Uterus (tissue), 3 donors: ENCODE measurements at regions not wholly inside any gene's neighbourhood (a gene's known extent, or its start where the extent isn't known, plus 50 kb on each side); places are given as distances from the start of the nearest gene placed in this dataset.

Source experiments
- DNase-seq, 2 donors: peaks; one replicate each; pipeline ENCODE4 v3.0.0-alpha.2; 2019 to 2020
- H3K27ac ChIP-seq, 2 donors: fragments of 200-600 bp; sonication (generic); 1 replicate in 1 of 2; 2 replicates in 1 of 2; pipeline ENCODE4 v1.5.1; 2016 to 2018
- H3K27me3 ChIP-seq, 2 donors: fragments of 200-600 bp; sonication (generic); one replicate each; pipeline ENCODE4 v1.5.1; 2018 to 2019; ENCODE audit warnings: control low read depth in 1 of 2
- H3K36me3 ChIP-seq, 2 donors: fragments of 200-600 bp; sonication (generic); one replicate each; pipeline ENCODE4 v1.5.1; 2019; ENCODE audit warnings: control low read depth in 1 of 2
- H3K4me1 ChIP-seq, 2 donors: fragments of 200-600 bp; sonication (generic); one replicate each; pipeline ENCODE4 v1.5.1; 2018 to 2019; ENCODE audit warnings: control low read depth in 1 of 2
- H3K4me3 ChIP-seq, 2 donors: fragments of 200-600 bp; sonication (generic); 1 replicate in 1 of 2; 2 replicates in 1 of 2; pipeline ENCODE4 v1.5.1; 2018 to 2019; ENCODE audit warnings: mild to moderate bottlenecking in 1 of 2
- H3K9me3 ChIP-seq, 2 donors: fragments of 200-600 bp; sonication (generic); one replicate each; pipeline ENCODE4 v1.5.1; 2019; ENCODE audit warnings: control low read depth in 1 of 2
- POLR2A ChIP-seq, 2 donors: fragments of 450-650 bp; IDR thresholded peaks; one replicate each; pipeline ENCODE4 v1.6.1; 2016; ENCODE audit warnings: antibody characterized with exemption in 2 of 2, mild to moderate bottlenecking in 1 of 2, moderate library complexity in 1 of 2
- intact Hi-C: fragments of 100-400 bp; cut with DNase I; formaldehyde crosslinking; loops from one replicate; pipeline ENCODE4 v1.15.1; 2023; ENCODE audit warnings: low total_unique reads
- TF ChIP-seq, protein P1 (sequence below), 4 experiments: fragments of 200-600 bp in 2 of 4; fragments of 450-650 bp in 2 of 4; sonication (generic) in 2 of 4; IDR thresholded peaks; one replicate each; pipeline ENCODE4 v1.5.1; 2016 to 2019; ENCODE audit warnings: antibody characterized with exemption in 4 of 4, mild to moderate bottlenecking in 2 of 4, moderate library complexity in 1 of 4
- donor health status: DM: yes; HTN: yes; CAD: no.

- no peaks in the 10 kb centered on the region for H3K4me1 ChIP-seq
Observed at GRCh38 chr2:111632661-111633060, 251.3 kb downstream of the ANAPC1 start.

DNA sequence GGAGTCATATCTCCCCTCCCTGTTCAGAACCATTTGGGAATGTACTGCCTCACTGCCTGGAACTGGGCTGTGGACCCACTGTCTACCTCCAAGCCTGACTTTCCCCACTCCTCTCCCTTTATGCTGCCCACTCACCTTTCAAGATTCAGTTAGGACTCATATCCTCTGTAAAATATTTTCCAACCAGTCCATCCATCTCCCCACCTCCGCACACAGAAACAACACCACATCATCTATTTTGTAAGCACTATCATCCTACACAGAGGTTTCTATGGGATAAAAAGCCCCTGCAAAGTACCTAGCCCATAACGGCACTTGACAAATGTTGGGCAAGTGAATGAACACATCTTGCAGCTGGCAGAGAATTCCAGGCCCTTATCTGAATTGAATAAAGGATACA, 250.8 kb downstream of the ANAPC1 start:
- no peaks in the 10 kb centered on the region for H3K36me3 ChIP-seq
- H3K27me3 ChIP-seq, result peaks cover 0 to 5% of the 10 kb centered on the region in 2 donors
- intact Hi-C loops, result no loop called here
- peaks cover 0 to 5% of the 10 kb centered on the region in 2 donors for H3K9me3 ChIP-seq
- H3K27ac ChIP-seq, result no peak overlapping the region
- no peak for TF ChIP-seq POLR2A (IDR thresholded peaks at IDR 0.05)
- TF ChIP-seq, protein P1, sequence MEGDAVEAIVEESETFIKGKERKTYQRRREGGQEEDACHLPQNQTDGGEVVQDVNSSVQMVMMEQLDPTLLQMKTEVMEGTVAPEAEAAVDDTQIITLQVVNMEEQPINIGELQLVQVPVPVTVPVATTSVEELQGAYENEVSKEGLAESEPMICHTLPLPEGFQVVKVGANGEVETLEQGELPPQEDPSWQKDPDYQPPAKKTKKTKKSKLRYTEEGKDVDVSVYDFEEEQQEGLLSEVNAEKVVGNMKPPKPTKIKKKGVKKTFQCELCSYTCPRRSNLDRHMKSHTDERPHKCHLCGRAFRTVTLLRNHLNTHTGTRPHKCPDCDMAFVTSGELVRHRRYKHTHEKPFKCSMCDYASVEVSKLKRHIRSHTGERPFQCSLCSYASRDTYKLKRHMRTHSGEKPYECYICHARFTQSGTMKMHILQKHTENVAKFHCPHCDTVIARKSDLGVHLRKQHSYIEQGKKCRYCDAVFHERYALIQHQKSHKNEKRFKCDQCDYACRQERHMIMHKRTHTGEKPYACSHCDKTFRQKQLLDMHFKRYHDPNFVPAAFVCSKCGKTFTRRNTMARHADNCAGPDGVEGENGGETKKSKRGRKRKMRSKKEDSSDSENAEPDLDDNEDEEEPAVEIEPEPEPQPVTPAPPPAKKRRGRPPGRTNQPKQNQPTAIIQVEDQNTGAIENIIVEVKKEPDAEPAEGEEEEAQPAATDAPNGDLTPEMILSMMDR (IDR thresholded peaks at IDR 0.05), result no peak
- DNase-seq, result no peak
- no peak overlapping the region for H3K4me3 ChIP-seq
- no peaks in the 10 kb centered on the region for H3K4me1 ChIP-seq

More at GRCh38 chr2:111632661-111633060, 251.3 kb downstream of the ANAPC1 start:
- H3K27ac ChIP-seq, result no peak overlapping the region
- H3K9me3 ChIP-seq, result peaks cover 0 to 5% of the 10 kb centered on the region in 2 donors
- TF ChIP-seq, protein P1 (IDR thresholded peaks at IDR 0.05), result no peak
- TF ChIP-seq POLR2A (IDR thresholded peaks at IDR 0.05), result no peak
- no peaks in the 10 kb centered on the region for H3K36me3 ChIP-seq
- no peak for DNase-seq
- intact Hi-C loops, result no loop called here
- no peak overlapping the region for H3K4me3 ChIP-seq
- peaks cover 0 to 5% of the 10 kb centered on the region in 2 donors for H3K27me3 ChIP-seq

- Histone ChIP-seq H3K27ac (no peak overlapping the region), H3K9me3 (peaks cover 0 to 5% of the 10 kb centered on the region in 2 donors), H3K4me1 (no peaks in the 10 kb centered on the region), H3K36me3 (no peaks in the 10 kb centered on the region), H3K4me3 (no peak overlapping the region), H3K27me3 (peaks cover 0 to 5% of the 10 kb centered on the region in 2 donors)
- DNase-seq, result no peak
- TF ChIP-seq, protein P1 (IDR thresholded peaks at IDR 0.05), result no peak
- no peak for TF ChIP-seq POLR2A (IDR thresholded peaks at IDR 0.05)
- intact Hi-C loops, result no loop called here
Observed at GRCh38 chr2:111633643-111634042, 250.3 kb downstream of the ANAPC1 start.

DNA sequence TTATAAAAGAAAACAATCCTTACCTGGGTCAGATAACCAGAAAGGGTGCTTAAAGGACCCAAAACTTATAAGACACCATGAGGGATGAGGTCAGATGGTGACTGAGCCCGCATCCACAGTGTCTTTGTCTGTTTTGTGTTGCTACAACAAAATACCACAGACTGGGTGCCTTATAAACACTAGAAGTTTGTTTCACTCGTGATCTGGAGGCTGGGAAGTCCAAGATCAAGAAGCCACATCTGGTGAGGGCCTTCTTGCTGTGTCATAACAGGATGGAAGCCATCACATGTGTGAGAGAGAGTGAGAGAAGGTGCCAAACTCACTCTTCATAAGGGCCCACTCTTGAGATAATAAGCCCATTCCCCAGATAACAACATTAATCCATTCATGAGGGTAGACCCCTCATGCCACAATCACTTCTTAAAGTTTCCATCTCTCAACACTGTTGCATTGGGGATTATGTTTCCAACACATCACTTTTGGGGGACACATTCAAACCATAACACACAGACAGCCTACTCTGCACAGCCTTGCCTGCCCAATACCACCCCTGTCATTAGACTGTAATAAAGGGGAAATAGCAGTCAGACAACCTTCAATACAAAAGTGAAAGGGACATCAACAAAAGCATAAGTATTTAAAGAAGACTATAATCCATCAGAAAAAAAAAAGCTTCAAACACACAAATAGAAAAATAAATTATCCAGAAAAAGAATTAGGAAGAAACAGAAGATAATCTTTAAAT, 249.8 kb downstream of the ANAPC1 start:
- no peaks in the 10 kb centered on the region for H3K36me3 ChIP-seq
- no peak overlapping the region for H3K27ac ChIP-seq
- no peaks in the 10 kb centered on the region for H3K4me1 ChIP-seq
- intact Hi-C loops, result no loop called here
- H3K9me3 ChIP-seq, result peaks cover 0 to 5% of the 10 kb centered on the region in 2 donors
- no peak overlapping the region for H3K4me3 ChIP-seq
- peaks cover 0 to 5% of the 10 kb centered on the region in 2 donors for H3K27me3 ChIP-seq
- DNase-seq, result no peak
- TF ChIP-seq POLR2A (IDR thresholded peaks at IDR 0.05), result no peak
- TF ChIP-seq, protein P1 (IDR thresholded peaks at IDR 0.05), result no peak

DNA sequence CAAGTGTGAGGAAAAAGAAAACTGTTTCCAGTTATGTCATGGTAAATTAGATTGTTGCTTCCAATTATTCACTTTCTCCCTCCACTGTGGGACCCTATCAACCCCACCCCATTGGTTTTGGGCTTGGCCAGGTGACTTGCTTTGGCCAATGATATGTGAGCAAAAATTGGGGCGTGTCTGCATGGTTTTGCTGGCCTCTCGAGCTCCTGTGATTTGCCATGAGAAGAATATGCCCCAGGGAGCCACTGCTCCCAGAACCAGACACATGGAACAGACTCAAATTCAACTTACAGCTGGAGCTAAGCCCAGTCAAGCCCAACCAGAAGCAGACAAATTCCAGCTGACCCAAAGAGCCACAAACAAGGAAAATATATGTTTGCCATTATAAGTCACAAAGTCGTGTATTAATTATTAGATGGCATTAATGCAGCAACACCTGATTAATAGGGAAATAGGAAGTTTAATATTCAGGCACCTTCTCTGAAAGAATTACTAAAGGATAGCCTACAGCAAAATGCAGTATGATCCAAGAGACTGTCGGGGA, 248.9 kb downstream of the ANAPC1 start:
- TF ChIP-seq, protein P1 (IDR thresholded peaks at IDR 0.05), result no peak
- TF ChIP-seq POLR2A (IDR thresholded peaks at IDR 0.05), result no peak
- intact Hi-C loops, result no loop called here
- Histone ChIP-seq H3K36me3 (no peaks in the 10 kb centered on the region), H3K27ac (no peak overlapping the region), H3K27me3 (peaks cover 0 to 5% of the 10 kb centered on the region in 2 donors), H3K4me1 (no peaks in the 10 kb centered on the region), H3K9me3 (peaks cover 0 to 2% of the 10 kb centered on the region in 2 donors), H3K4me3 (no peak overlapping the region)
- no peak for DNase-seq
